Stimulated activated naive CD8-positive, alpha-beta T cell treated with anti-CD3 and anti-CD28 coated beads, Interleukin-15, Interleukin-2, amounts not matched to agents 100 ng/mL and 50 ng/mL, for 24 hours (primary cell): ENCODE measurements at regions not wholly inside any gene's neighbourhood (a gene's known extent, or its start where the extent isn't known, plus 50 kb on each side); places are given as distances from the start of the nearest gene placed in this dataset.

ENCODE experiments used
- H3K27ac Mint-ChIP-seq: one replicate; pipeline ENCODE4 v1.8.0; 2021; ENCODE audit warnings: mild to moderate bottlenecking, mixed read lengths
- H3K27me3 Mint-ChIP-seq: one replicate; pipeline ENCODE4 v1.8.0; 2021; ENCODE audit warnings: mixed read lengths
- H3K36me3 Mint-ChIP-seq: one replicate; pipeline ENCODE4 v1.8.0; 2021; ENCODE audit warnings: low read depth, mixed read lengths
- H3K4me1 Mint-ChIP-seq: one replicate; pipeline ENCODE4 v1.8.0; 2021; ENCODE audit warnings: low read depth, mixed read lengths
- H3K4me3 Mint-ChIP-seq: one replicate; pipeline ENCODE4 v1.8.0; 2021; ENCODE audit warnings: mild to moderate bottlenecking, mixed read lengths
- H3K9me3 Mint-ChIP-seq: one replicate; pipeline ENCODE4 v1.8.0; 2021; ENCODE audit warnings: mixed read lengths

- H3K36me3 Mint-ChIP-seq = no peaks in the 10 kb centered on the region
- no peak overlapping the region for H3K4me3 Mint-ChIP-seq
- H3K4me1 Mint-ChIP-seq = no peaks in the 10 kb centered on the region
- peaks cover 13% of the 10 kb centered on the region for H3K27me3 Mint-ChIP-seq
- no peaks in the 10 kb centered on the region for H3K9me3 Mint-ChIP-seq
- H3K27ac Mint-ChIP-seq = no peak overlapping the region
These were observed 171.3 kb downstream of the SNCA start for GRCh38 chr4:89665662-89666061.

DNA sequence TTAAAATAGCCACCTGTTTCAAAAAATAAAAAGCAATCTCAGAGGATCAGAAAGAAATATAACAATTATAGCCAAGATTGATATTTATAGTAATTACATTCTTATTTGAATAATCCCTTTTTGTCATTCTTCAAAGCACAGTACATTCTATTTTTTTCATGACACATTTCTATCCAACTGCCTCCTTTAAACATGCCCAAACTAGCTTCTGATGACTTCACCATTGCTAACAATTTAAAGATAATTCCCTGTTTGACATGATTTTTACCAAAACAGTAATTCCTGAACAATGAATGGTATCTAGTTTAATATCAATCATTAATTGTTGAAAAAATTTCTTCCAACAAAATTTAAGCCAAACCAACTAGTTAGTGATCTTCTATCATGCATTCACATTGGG is 172.4 kb downstream of the SNCA start:
- Mint-ChIP-seq H3K36me3 (no peaks in the 10 kb centered on the region), H3K4me1 (no peaks in the 10 kb centered on the region), H3K27ac (no peak overlapping the region), H3K9me3 (no peaks in the 10 kb centered on the region), H3K4me3 (no peak overlapping the region), H3K27me3 (peaks cover 12% of the 10 kb centered on the region)

DNA sequence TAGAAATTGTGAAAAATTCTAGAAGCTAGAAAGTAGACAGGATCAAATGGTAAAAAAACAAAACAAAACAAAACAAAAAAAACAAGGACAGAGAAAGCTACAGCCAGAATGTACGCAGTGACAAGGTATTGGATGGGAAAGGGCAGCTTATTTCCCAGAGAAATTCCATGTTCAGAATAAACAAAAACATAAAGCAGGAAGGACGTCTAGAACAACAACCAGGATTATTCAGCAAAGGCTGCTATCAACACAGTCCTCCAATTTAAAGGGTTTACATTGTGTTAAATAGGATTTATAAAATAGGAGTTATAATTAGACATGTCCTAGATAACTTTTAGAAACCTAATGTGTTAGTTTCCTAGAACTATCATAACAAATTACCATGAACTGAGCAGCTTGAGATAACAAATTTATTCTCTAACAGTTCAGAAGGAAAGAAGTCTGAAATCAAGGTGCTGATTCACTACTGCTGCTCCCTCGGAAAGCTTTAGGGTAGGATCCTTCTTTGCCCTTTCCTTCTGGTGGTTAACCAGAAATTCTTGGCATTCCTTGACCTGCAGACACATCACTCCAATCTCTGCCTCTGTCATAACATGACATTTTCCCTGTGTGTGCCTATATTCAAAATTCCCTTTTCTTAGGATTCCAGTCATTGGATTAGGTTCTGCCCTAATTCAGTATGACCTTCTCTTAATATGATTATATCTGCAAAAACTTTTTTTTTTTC is 175.6 kb downstream of the SNCA start:
- Mint-ChIP-seq H3K4me1 (no peaks in the 10 kb centered on the region), H3K36me3 (no peaks in the 10 kb centered on the region), H3K4me3 (no peak overlapping the region), H3K27ac (no peak overlapping the region), H3K27me3 (peaks cover 8% of the 10 kb centered on the region), H3K9me3 (no peaks in the 10 kb centered on the region)

GRCh38 chr4:89660444-89661172 is 176.4 kb downstream of the SNCA start:
- no peaks in the 10 kb centered on the region for H3K9me3 Mint-ChIP-seq
- no peaks in the 10 kb centered on the region for H3K36me3 Mint-ChIP-seq
- H3K4me3 Mint-ChIP-seq = no peak overlapping the region
- peaks cover 8% of the 10 kb centered on the region for H3K27me3 Mint-ChIP-seq
- H3K4me1 Mint-ChIP-seq = no peaks in the 10 kb centered on the region
- H3K27ac Mint-ChIP-seq = no peak overlapping the region

DNA sequence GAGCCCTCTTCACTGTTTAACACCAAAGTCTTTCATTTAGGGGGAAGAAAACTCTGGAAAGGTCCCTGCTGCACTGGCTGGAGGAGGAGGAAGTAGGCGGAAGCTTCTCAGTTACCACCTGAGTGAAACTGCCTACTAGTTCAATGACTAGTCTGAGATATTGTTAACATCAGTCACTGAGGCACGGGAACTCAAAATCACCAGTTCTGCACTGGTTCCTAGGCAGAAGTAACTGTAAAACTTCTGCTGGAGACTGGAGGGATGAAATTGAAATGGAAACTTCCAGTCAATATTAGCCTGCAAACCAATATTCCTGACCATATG is 178.3 kb downstream of the SNCA start:
- Mint-ChIP-seq H3K4me3 (no peak overlapping the region), H3K9me3 (no peaks in the 10 kb centered on the region), H3K27me3 (peaks cover 8% of the 10 kb centered on the region), H3K27ac (no peak overlapping the region), H3K4me1 (no peaks in the 10 kb centered on the region), H3K36me3 (no peaks in the 10 kb centered on the region)

GRCh38 chr4:89657931-89658700 is 178.8 kb downstream of the SNCA start:
- Mint-ChIP-seq H3K4me1 (no peaks in the 10 kb centered on the region), H3K27me3 (peaks cover 8% of the 10 kb centered on the region), H3K36me3 (no peaks in the 10 kb centered on the region), H3K9me3 (no peaks in the 10 kb centered on the region), H3K27ac (no peak overlapping the region), H3K4me3 (no peak overlapping the region)

DNA sequence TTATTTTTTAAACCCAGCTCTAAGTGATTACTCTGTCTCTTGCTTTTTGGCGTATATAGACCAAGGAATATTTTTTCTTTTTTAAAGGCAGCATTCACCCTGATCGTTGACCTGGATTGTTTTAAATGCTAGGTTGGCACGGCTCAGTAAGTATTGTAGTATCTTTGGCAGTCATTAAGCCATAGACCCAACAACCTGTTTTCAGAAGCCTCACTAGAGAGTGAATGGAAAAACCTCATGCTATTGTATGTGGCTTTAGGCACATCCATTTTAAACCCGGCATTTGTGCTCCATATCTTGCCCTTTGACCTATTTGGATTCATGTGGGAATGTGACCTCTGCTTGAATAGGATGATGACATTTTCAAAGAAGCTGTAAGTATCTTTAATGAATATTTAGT is 183.9 kb downstream of the SNCA start:
- H3K4me1 Mint-ChIP-seq = no peaks in the 10 kb centered on the region

DNA sequence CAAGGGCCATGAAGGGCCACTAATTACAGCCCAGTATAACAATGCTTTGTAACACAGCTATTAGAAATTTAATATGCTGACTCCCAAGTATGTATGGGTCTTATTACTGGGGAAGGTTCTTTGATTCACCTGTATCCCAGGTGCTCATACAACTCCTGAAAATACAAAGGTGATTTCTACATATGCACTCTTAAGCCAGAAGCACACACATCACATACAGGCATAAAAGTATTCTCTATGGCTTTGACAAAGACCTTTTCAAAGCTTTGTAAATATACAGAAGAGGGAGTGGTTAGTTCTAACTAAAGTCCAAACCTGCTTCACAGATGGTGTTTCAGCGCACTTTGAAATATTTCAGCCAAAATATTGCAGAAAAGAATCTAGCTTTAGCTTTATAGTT is 191.5 kb downstream of the SNCA start:
- Mint-ChIP-seq H3K27me3 (no peaks in the 10 kb centered on the region), H3K36me3 (no peaks in the 10 kb centered on the region), H3K4me1 (no peaks in the 10 kb centered on the region), H3K27ac (no peak overlapping the region), H3K4me3 (no peak overlapping the region), H3K9me3 (no peaks in the 10 kb centered on the region)

More for the DNA sequence above, 183.9 kb downstream of the SNCA start:
- Mint-ChIP-seq H3K4me3 (no peak overlapping the region), H3K27ac (no peak overlapping the region), H3K27me3 (no peaks in the 10 kb centered on the region), H3K36me3 (no peaks in the 10 kb centered on the region), H3K9me3 (no peaks in the 10 kb centered on the region)

- H3K36me3 Mint-ChIP-seq = no peaks in the 10 kb centered on the region
- H3K4me3 Mint-ChIP-seq = no peak overlapping the region
- H3K9me3 Mint-ChIP-seq = no peaks in the 10 kb centered on the region
- no peaks in the 10 kb centered on the region for H3K27me3 Mint-ChIP-seq
- H3K27ac Mint-ChIP-seq = no peak overlapping the region
- H3K4me1 Mint-ChIP-seq = no peaks in the 10 kb centered on the region
These were observed 195.6 kb downstream of the SNCA start for GRCh38 chr4:89641367-89641687.

- Mint-ChIP-seq H3K4me1 (no peaks in the 10 kb centered on the region), H3K27me3 (no peaks in the 10 kb centered on the region), H3K27ac (no peak overlapping the region), H3K36me3 (no peaks in the 10 kb centered on the region), H3K4me3 (no peak overlapping the region), H3K9me3 (no peaks in the 10 kb centered on the region)
These were observed 196.2 kb downstream of the SNCA start for GRCh38 chr4:89640620-89641366.

DNA sequence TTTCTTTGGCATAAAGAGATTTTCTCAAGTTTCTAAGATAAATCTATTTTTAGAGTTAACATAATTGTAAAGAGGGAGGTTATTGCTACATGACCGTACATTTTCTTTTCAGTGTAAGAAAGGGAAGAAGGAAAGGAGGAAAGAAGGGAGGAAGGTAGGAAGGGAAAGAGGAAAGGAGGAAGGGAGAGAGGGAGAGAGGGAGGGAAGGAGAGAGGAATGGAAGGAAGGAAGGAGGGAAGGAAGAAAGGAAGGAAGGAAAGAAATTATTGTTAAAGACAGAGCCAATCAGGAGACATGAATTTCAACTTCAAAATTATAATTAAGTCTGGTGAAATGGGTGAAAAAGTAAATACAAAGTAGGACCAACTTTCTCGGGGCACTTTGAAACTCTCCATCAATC is 197.6 kb downstream of the SNCA start:
- Mint-ChIP-seq H3K27ac (no peak overlapping the region), H3K9me3 (no peaks in the 10 kb centered on the region), H3K4me1 (no peaks in the 10 kb centered on the region), H3K27me3 (no peaks in the 10 kb centered on the region), H3K4me3 (no peak overlapping the region), H3K36me3 (no peaks in the 10 kb centered on the region)

- Mint-ChIP-seq H3K4me3 (no peak overlapping the region), H3K9me3 (no peaks in the 10 kb centered on the region), H3K27ac (no peak overlapping the region), H3K27me3 (peaks cover 21% of the 10 kb centered on the region), H3K36me3 (no peaks in the 10 kb centered on the region), H3K4me1 (no peaks in the 10 kb centered on the region)
These were observed 211.2 kb downstream of the SNCA start for GRCh38 chr4:89625599-89626293.

GRCh38 chr4:89619206-89619962 is 217.6 kb downstream of the SNCA start:
- no peak overlapping the region for H3K4me3 Mint-ChIP-seq
- H3K4me1 Mint-ChIP-seq = peaks cover 15% of the 10 kb centered on the region
- H3K27ac Mint-ChIP-seq = no peak overlapping the region
- H3K36me3 Mint-ChIP-seq = no peaks in the 10 kb centered on the region
- H3K27me3 Mint-ChIP-seq = no peaks in the 10 kb centered on the region
- H3K9me3 Mint-ChIP-seq = no peaks in the 10 kb centered on the region

DNA sequence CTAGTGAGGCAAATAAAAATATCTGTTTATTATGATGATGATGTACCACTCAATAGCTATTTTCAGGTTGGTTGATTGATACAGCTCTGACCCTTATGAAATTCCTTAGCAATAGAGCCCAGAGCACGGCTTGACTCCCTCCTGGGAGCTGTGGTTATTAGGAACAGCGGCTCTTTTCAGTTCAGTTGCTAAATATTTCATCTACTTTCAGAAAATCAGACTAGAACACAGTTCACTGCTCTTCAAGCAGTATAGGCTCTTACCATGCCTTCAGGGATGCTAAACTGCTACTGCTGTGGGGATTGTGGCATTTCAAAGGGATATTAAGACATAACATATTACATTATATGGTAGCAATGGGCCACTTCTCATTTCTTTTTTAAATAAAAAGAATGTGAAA is 218.8 kb downstream of the SNCA start:
- no peaks in the 10 kb centered on the region for H3K36me3 Mint-ChIP-seq
- peaks cover 15% of the 10 kb centered on the region for H3K4me1 Mint-ChIP-seq
- no peaks in the 10 kb centered on the region for H3K9me3 Mint-ChIP-seq
- no peak overlapping the region for H3K27ac Mint-ChIP-seq
- H3K4me3 Mint-ChIP-seq = no peak overlapping the region
- no peaks in the 10 kb centered on the region for H3K27me3 Mint-ChIP-seq
